Fibroblast of lung (primary cell): ENCODE measurements at regions not wholly inside any gene's neighbourhood (a gene's known extent, or its start where the extent isn't known, plus 50 kb on each side); places are given as distances from the start of the nearest gene placed in this dataset.

Experiments used
- EZH2 ChIP-seq: IDR thresholded peaks from 2 replicates; pipeline ENCODE4 v1.5.1; 2012; ENCODE audit warnings: low read length, control low read depth, mild to moderate bottlenecking; ENCODE audit errors: missing control alignments
- TF ChIP-seq, protein P1 (sequence below), 2 donors: IDR thresholded peaks in 1 of 2; conservative IDR thresholded peaks in 1 of 2; 1 replicate in 1 of 2; 2 replicates in 1 of 2; pipeline ENCODE4 v1.5.1; 2011 to 2012; ENCODE audit warnings: low read length in 2 of 2, control low read depth in 1 of 2, inconsistent platforms in 1 of 2, low read depth in 1 of 2, mild to moderate bottlenecking in 1 of 2

DNA sequence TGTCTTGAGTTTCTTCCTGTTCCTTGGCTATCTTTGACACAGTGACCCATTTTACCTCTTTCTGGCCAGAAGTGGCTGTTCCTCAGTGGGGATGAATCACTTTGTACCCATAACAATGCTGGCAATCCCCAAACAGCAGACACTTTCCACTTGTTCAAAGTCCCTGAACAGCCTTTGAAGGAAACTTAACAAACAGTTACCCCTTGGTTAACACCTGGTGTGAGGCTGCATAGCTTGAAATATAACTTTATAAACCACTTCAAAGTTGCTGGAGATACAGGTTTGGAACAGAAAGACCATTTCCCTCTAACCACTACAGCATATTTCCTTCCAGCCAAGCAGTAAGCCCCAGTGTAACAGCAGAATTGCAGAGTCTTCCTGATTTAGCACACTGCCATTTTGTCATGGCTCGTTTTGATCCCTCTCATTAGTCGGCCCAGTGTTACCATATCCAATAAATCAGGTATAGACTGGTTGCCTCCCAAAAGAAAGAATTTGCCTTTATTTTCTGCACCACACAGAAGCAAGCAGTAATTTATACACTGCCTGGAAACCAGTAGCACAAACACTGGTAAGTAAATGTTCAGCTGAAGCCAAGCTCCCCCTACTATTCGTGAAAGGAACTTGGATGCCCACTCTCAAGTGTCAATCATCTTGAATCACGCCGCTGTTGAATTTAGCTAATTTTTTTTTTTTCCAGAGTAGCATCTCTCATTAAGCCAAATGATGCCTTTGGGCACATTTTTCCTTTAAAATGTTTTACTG, 225.9 kb downstream of the PIK3R1 start:
- TF ChIP-seq, protein P1, sequence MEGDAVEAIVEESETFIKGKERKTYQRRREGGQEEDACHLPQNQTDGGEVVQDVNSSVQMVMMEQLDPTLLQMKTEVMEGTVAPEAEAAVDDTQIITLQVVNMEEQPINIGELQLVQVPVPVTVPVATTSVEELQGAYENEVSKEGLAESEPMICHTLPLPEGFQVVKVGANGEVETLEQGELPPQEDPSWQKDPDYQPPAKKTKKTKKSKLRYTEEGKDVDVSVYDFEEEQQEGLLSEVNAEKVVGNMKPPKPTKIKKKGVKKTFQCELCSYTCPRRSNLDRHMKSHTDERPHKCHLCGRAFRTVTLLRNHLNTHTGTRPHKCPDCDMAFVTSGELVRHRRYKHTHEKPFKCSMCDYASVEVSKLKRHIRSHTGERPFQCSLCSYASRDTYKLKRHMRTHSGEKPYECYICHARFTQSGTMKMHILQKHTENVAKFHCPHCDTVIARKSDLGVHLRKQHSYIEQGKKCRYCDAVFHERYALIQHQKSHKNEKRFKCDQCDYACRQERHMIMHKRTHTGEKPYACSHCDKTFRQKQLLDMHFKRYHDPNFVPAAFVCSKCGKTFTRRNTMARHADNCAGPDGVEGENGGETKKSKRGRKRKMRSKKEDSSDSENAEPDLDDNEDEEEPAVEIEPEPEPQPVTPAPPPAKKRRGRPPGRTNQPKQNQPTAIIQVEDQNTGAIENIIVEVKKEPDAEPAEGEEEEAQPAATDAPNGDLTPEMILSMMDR (conservative IDR thresholded peaks at IDR 0.05 in 1 of 2, IDR thresholded peaks at IDR 0.05 in 1 of 2; ENCODE audit: low read depth in 1 of 2, low read length in 2 of 2): no peak
- TF ChIP-seq EZH2: no peak
